ENCODE measurements at regions not wholly inside any gene's neighbourhood (a gene's known extent, or its start where the extent isn't known, plus 50 kb on each side); places are given as distances from the start of the nearest gene placed in this dataset.

GRCh38 chr14:28157289-28157869 is 609.2 kb upstream of the FOXG1 start:
- dilution Hi-C loops (cut with HindIII; ENCODE audit: low sequenced_read_pairs, unreplicated experiment), result no loop called here
- Histone ChIP-seq H2AFZ (replicated peaks; ENCODE audit: low read length, poor library complexity) (peak overlapping the region; percentile 32), H4K8ac (ENCODE audit: low read depth in 2 of 2, low read length in 2 of 2) (no peak overlapping the region), H4K91ac (ENCODE audit: insufficient read depth, low read depth, low read length) (no peak overlapping the region), H3K4me1 (ENCODE audit: control insufficient read depth, insufficient read depth, low read length) (no peaks in the 10 kb centered on the region), H2AK5ac (ENCODE audit: low read depth, low read length) (no peak overlapping the region), H3K4me3 (ENCODE audit: insufficient read depth, low read depth, low read length) (no peak overlapping the region), H3K36me3 (ENCODE audit: control insufficient read depth, insufficient read depth, low read length) (no peaks in the 10 kb centered on the region), H3K79me1 (ENCODE audit: low read depth in 1 of 2, low read length in 2 of 2) (no peaks in the 10 kb centered on the region), H2BK5ac (ENCODE audit: low read depth, low read length, poor library complexity, severe bottlenecking) (no peak overlapping the region), H4K5ac (ENCODE audit: low read depth, low read length) (no peak overlapping the region), H3K27ac (ENCODE audit: insufficient read depth, low read length) (no peak overlapping the region), H2AK9ac (replicated peaks; ENCODE audit: low read depth, low read length, poor library complexity) (no peak overlapping the region), H3K9me3 (ENCODE audit: control insufficient read depth, insufficient read depth, low read length) (peaks cover 12% of the 10 kb centered on the region; the same call in 1 of the 2 replicates), H2BK15ac (ENCODE audit: low read depth, low read length) (no peak overlapping the region), H2BK20ac (ENCODE audit: low read depth, low read length) (no peak overlapping the region), H3K4me2 (ENCODE audit: low read depth, low read length) (no peak overlapping the region), H3K18ac (ENCODE audit: low read depth, low read length) (no peak overlapping the region), H3K56ac (ENCODE audit: extremely low read depth, insufficient read depth, low read length) (no peak overlapping the region), H4K20me1 (ENCODE audit: insufficient read depth, low read length) (no peaks in the 10 kb centered on the region), H2BK120ac (ENCODE audit: low read depth, low read length) (no peak overlapping the region), H3K14ac (replicated peaks; ENCODE audit: low read depth, low read length) (no peak overlapping the region), H3K4ac (ENCODE audit: low read depth, low read length) (no peak overlapping the region), H3K9ac (ENCODE audit: low read depth, low read length) (no peak overlapping the region), H3K9me1 (ENCODE audit: insufficient read depth, low read length) (no peaks in the 10 kb centered on the region), H3K23ac (ENCODE audit: low read depth, low read length) (no peak overlapping the region), H3K27me3 (ENCODE audit: control insufficient read depth, insufficient read depth, low read length) (no peaks in the 10 kb centered on the region)
- in situ Hi-C loops (cut with MboI; ENCODE audit: low sequenced_read_pairs), result no loop called here
- WGBS, 2 experiments (ENCODE audit: extremely low coverage in 2 of 2, insufficient read length in 1 of 2), result 90% methylated on average over 2 of the region's 14 CpGs; no CpG with 5 or more reads in 1 of the 2 experiments
- BruUV-seq (replicated peaks), result no TSS peak
- DNase-seq, result no peak
- intact Hi-C loops (cut with micrococcal nuclease), result no loop called here
- no peak for TF ChIP-seq MAZ (IDR thresholded peaks at IDR 0.05; ENCODE audit: borderline replicate concordance, low read depth, low read length)
- TF ChIP-seq BHLHE40 (IDR thresholded peaks at IDR 0.05; ENCODE audit: low read depth, low read length), result no peak
- TF ChIP-seq USF2 (IDR thresholded peaks at IDR 0.05; ENCODE audit: low read depth, low read length), result no peak
- ChIA-PET CTCF (no interaction called here), POLR2A (ENCODE audit: unreplicated experiment) (no interaction called here)
- no peak for ATAC-seq (ENCODE audit: low read depth)

All from IMR-90 (cell line).